HG03565 (cell line): ENCODE measurements at regions not wholly inside any gene's neighbourhood (a gene's known extent, or its start where the extent isn't known, plus 50 kb on each side); places are given as distances from the start of the nearest gene placed in this dataset.
"Not testable (repeated sequence)": the region's sequence is repeated elsewhere in the genome, so short reads cannot be mapped to it uniquely, and the experiment has no call there.

Source experiments
- ATAC-seq: cut with Tn5 transposase; IDR thresholded peaks from one replicate; pipeline ENCODE4 v1.9.1; 2021; ENCODE audit warnings: mild to moderate bottlenecking, moderate library complexity; ENCODE audit not compliant: unreplicated experiment

DNA sequence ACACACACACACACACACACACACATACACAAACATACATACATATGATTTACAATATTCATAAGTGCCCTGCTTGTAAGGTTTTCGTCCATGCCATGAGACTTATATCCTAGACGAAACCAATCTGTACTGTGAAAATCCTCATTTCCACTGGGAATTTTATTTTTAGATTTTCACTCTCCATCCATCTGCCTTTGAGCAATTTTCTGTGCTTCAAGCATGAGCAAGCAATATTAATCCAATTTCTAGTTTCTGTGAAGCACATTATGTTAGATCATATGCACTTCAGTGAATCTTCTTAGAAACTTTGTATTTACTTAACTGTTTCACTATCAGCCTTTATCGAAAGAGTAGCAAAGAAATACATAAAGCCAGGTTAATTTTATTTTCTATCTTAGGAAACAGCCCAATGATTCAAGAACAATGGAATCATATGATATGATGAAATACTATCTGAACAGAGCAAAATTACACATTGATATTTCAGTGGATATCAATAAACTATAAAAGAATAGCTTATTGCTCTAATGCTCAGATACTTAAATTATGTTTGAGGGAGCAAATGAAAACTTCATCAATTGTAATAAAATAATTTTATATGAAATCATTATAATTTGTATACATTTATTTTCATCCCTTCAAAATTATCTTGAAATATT, 1100.7 kb upstream of the MIR17HG start:
- no peak for ATAC-seq

DNA sequence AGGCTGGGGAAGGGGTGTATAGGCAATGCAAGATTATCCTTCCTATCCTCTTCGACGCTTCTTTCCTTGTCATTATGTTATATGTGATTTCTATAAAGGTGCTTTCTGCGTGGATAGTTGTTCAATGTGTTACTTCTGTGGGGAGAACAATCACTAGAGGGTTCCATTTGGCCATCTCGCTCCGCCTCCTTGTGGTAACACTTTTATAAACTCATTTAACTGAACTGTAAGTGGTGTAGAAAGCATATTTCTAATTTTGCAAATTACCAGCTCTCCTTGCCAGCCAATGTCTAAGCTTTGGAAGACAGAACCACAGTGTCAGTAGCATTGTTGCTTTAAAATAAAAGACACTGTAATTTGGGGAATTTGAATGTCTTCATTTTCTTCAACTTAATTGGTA, 1093.7 kb upstream of the MIR17HG start:
- no peak for ATAC-seq

DNA sequence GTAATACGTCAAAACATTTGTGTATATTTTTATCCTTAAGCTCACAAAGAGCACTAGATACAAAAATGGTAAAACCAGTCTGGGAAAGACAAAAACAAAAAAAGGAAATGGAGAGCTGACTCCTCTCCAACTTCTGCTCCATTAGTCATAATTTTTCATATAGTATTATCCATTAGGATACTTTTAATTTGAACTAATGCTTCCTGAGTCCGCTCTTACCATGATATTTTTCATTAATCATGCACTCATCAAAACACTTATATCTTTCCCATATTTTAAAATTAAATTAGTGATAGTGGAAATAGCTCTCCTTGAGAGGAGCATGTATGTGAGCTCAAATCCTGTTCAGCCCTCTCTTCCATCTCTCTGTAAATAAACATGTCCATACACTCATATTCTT, 1093.0 kb upstream of the MIR17HG start:
- no peak for ATAC-seq

DNA sequence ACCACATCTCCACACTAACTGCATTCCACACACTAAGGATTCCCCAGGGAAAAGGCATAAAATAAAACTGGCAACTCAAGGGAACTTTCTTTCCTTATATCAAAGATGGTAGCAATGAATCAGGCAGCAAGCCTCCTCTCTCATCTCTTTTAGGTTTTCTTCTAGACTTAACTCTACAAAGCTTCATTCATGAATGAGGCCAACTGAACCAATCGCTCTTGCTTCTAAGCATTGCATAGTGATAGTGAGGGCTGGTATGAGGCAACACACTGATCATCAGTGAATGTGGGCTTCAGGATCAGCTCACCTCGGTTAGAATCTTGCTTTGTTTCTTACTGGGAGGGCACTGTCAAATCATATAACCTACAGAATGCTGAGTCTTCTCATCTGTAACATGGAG, 1090.7 kb upstream of the MIR17HG start:
- no peak for ATAC-seq

DNA sequence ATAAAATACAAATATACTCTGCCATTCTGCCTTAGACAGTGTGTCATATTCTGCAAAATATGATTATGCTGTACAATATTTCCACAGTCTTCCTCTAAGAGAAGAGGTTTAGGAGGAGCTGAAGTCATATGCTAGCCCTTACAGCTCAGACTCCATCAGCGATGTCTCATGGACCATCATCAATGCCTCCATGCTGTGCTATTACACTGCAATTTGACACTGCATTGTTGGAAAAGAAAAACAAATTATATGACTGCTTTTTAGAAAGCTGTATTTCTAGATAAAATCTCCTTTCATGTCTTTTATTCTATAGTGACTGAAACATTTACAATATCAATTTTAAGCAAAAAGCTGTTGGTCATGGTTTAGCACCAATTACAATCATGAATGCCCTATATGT, 1089.4 kb upstream of the MIR17HG start:
- no peak for ATAC-seq

DNA sequence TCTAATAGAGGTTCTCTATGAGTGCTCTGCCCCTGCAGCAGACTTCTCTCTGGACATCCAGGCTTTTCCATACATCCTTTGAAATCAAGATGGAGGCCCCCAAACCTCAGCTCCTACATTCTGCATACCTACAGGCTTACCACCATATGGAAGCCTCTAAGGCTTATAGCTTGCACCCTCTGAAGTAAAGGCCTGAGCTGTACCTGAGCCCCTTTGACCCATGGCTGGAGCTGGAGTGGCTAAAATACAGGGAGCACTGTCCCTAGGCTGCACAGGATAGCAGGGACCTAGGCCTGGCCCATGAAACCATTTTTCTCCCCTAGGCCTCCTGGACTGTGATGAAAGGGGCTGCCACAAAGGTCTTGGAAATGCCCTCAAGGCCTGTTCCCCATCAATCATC, 1086.1 kb upstream of the MIR17HG start:
- ATAC-seq = no peak

DNA sequence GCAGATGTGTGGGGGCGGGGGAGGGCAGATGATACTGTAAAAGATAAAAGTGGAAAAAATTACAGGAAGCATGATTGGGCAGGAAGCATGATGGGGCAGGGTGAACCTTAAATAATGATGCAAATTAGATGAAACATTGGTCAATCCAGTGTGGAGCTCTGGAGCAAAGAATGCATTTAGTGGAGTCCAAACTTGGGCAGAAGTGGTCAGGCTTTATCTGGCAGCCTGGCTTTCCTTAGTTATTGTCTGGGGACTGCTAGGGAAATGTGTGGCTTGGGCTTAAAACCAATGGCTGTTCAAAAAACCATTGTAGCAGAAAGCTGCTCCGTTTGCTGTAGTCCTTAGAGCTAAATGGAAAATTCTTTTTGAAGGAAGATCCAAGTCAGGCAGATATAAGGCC, 1077.3 kb upstream of the MIR17HG start:
- no peak for ATAC-seq

DNA sequence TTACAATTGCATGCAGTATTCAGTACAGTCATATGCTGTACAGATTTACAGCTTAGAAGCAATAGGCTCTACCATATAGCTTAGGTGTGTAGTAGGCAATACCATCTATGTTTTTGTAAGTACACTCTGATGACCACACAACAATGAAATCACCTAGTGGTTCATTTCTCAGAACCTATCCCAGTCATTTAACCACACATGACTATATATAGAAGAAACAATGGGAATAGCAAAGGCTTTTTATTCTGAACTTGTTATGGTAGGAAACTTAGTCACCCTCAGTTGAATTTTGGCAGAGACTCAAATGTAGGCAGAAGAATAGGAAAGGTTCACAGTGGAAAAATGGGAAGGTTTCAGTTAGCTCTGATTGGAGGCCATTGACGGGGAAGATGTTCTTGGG, 1075.1 kb upstream of the MIR17HG start:
- no peak for ATAC-seq

DNA sequence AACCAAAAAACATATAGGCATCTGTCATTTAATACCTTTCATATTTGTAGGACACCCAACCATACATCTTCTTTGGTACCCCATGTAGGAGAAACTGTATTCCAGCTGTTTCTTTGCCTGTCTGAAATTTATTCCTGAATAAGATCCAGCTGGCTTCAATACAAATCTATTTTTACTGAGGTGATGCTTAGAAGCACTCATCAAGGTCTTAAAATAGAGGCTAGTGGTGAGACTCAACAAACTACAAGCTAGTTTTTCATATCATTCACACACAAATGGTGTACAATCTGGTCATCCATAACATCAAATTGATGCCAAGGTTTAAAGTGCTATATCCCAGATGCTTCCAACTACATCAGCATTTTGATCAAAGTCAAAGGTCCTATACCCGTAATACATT, 1071.3 kb upstream of the MIR17HG start:
- ATAC-seq = no peak

DNA sequence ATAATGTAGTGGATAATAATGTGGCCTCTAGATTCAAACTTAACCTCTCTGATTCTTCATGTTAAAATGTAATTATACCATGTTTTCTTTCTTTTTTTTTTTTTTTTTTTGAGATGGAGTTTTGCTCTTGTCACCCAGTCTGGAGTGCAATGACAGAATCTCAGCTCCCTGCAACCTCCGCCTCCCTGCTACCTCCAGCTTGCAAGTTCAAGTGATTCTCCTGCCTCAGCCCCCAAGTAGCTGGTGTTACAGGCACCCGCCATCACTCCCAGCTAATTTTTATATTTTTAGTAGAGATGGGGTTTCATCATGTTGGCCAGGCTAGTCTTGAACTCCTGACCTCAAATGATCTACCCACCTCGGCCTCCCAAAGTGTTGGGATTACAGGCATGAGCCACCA, 1069.3 kb upstream of the MIR17HG start:
- ATAC-seq = not testable (repeated sequence)

DNA sequence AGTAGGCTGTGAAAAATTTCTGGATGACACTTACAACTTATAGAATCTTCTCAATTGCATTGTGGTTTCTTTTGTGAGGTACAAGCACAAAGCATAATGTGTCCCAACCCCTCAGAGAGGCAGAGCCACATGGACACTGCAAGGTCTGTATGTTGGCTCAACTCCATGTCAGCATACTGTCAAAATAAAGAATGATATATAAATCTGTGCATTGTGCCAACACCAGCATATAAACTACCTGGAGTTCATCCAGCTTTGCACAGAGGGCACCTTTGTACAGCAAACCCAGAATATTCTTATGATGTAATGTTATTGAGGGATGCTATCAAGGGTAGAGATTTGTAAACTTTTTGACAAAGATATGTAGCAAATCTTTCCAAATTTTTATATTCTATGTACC, 1065.8 kb upstream of the MIR17HG start:
- ATAC-seq = no peak

DNA sequence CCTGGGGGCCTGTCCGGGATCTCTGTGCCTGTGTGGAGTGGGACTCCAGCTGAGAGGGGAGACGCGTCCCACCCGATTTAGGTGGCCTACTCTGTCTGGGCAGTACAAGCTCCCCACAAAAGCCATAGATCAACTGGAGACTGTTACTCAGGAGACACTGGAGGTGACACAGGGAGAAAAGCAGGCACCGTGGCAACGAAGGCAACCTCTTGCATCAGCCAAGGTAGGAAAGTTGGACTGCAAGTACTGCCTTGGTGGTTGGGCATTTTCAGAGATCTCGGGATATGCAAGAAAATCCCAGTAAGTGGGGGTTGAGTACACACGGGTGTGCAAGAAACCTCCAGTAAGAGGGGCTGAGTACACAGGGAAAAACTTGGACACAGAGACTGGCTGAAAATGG, 1060.0 kb upstream of the MIR17HG start:
- no peak for ATAC-seq

DNA sequence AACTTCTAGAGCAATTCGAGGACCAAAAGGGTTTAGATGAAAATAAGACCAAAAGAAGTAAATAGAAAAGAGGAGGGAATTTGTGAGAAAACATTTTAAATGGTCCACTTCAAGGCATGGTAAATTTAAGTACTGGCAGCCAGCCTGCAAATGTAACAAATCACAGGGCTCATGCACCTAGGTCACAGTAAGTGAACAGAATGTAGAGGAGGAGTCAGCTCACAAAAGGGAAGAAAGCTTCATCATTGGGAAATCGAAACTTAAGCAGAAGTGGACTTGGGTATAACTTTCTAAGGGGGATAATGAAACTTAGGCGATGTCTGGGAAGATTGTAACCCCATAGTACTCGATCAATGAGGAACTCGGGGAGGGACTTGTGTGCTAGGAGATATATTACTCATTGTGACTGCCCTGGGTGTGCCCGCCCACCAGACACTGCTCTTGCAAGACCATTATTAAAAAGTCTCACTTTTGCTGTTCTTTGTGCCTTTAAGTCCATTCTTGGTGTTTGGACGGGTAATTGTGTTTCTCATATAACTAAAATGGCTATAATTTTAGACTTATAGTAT, 1053.6 kb upstream of the MIR17HG start:
- no peak for ATAC-seq

DNA sequence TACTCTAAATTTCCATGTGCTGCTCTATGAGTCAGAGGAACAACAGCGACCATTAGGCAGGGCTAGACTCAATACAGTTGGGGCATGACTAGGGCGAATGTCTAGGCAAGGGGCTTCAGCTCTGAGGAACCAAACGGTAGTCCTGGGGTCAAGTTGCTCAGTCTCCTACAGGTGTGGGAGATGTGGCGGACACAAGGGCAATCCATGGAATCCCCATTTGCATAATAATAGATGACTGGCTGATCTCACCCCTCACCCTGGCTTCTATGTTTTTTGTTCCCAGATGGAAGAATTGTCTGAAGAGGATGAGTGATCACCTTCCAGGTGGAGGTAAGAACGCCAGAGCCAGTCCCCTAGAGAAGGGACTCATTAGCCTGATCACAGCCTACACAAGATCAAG, 1048.2 kb upstream of the MIR17HG start:
- no peak for ATAC-seq

DNA sequence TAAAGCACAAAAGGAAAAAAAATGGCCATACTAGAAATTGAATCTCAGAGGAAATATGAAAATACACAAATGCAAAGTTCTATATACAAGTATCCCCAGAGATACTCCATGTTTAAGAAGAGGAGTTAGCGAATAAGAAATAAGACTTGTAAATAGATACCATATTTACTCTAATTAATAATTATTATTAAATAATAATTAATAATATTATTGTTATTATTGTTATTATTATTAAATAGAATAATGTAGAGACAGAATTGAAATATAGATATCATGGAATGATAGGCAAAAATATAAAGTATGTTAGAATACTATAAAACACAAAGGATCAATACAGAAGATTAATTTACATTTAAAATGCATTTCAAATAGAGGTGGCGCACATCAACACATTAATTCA, 1047.5 kb upstream of the MIR17HG start:
- no peak for ATAC-seq

DNA sequence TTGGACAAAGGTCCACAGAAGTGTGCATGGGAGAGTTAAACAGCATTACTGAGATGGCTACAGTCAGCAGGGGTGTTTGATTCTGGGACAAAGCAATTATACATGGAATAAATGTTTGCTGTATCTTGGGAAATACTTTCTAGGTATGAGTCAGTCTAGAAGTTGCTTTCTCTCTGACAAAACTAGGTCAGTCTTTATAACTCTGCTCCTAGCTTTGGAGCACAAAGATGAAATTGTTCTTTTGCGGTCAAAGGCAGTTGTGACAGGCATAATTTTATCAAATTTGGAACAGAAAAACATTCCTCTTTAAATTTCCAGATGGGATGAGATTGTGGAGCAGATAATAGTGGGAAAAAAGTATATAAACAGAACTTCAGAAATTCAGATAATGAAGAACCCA, 1045.4 kb upstream of the MIR17HG start:
- no peak for ATAC-seq

DNA sequence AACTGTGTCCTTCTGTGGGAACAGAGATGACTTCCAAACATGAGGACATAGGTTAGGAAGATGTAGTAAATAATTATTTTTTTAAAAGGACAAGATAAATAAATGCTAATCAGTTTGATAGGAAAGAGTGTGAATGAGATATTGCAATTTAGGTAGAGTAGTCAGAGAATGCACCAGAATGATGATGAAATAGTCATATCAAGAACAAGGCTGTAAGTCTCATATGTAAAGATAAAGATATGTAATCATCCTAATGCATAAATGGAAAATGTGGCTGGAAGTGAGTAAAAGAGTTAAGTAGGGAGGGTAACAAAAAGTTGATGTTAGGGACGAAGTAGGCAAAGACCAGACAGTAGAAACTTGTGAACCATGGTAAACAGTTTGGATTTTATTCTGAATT, 1041.7 kb upstream of the MIR17HG start:
- no peak for ATAC-seq

DNA sequence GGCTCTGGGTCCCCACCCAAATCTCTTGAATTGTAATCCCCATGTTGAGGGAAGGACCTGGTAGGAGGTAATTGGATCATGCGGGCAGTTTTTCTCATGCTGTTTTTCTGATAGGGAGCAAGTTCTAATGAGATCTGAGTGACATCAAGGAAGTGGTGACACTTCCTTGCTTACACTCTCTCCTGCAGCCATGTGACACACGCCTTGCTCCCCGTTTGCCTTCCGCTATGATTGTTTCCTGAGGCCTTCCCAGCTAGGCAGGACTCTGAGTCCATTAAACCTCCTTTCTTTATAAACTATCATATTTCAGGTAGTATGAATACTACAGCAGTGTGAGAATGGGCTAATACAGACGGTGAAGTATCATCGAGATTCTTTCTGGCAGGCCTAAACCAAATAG, 1040.4 kb upstream of the MIR17HG start:
- ATAC-seq = no peak

DNA sequence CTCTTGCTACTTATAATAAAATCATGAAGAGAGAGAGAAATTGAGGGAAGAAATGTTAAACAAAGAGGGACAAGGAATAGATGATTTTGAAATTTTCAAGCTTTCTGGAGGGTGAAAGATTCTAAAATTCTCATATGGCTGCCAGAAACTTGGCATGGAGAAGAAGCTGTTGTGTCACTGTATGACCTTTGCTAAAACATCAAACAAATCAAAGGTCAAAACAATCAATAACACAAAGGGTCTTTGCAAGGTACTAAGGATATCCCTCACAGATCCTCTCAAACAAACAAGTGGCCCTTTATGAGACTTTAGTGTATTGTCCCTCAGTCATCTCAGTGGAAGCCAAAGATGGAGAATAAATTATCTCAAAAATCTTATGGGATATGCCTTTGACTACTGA, 1039.2 kb upstream of the MIR17HG start:
- no peak for ATAC-seq

DNA sequence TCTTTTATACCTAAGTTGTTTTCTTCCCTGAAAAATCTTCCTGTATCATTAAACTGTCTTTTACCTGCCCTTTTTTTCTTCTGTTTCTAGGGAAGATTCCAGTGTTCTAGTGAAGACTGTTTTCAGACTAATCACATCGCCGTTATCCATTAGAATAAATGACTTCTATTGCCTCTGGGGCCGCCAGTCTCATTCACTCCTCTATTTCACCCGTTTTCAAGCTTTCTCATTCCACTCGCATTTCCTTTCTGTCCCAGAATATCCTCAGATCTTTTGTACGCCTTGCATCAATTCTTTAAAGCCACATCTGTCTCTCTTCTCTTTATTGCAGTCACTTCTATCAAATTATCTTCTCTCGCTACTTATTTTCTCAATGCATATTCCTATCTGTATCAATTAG, 1035.6 kb upstream of the MIR17HG start:
- ATAC-seq = no peak

DNA sequence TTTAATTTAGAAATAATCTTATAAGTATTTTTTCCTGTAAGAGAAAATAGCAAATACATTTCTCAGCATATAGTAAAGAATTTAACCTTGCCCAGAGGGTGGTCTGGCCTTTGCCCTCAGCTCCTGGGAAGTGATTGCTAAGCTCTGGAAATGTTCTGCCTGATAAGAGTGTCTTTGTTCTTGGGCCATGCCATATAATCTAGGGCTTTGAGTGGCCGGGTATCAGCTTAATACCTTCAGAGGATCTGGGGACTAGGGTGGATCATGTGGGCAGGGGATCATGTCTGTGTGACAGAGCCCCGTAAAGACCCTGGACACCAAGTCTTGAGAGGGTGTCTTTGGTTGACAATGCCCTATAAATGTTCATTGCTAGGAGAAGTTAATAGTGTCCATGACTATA, 1032.4 kb upstream of the MIR17HG start:
- ATAC-seq = no peak

DNA sequence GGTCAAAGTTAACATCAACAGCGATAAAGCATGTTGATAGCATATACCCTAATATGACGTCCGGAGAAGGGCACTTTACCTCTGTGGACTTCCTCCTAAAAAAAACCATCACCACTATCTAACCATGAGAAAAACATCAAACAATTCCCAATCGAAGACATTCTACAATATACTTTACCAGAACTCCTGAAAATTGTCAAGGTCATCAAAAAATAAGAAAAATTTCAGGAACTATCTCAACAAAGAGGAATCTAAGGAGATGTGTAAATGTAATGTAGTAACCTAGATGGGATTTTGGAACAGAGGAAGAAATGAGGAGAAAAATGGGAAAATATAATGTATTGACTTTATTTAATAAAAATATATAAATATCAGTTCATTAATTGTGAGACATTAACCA, 1026.8 kb upstream of the MIR17HG start:
- no peak for ATAC-seq

DNA sequence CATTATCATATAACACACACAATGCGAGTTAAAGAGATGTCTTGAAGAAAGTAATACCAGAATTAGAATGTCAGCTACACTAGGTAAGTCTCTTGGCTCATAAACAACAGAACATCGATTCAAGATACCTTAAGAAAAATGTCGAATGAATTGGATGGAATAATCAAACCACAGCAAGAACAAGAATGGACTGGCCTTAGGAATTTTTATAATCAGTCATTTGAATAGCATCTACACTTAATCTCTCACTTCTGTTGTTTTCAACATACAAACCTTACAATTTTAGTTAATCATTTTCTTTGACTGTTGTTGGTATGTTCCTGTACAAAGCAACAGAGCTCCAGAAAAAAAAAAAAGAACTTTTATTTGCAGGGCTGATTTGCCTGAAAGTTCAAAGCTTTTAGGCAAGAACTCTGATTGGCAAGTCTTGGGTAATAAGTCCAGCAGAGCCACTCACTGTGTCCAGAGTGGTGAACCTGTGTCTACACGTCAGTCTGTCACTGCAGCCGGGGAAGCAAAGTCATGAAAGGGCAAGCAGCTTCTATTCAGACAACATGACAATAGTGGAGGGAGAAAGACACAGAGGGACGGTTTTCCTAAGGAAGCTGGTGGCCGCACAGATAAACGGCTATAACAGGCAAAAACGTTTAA, 1026.1 kb upstream of the MIR17HG start:
- ATAC-seq = no peak
